SU-DHL-6 (cell line): ENCODE measurements at regions not wholly inside any gene's neighbourhood (a gene's known extent, or its start where the extent isn't known, plus 50 kb on each side); places are given as distances from the start of the nearest gene placed in this dataset.

Source experiments
- H2AFZ ChIP-seq: fragments of 200-600 bp; sonication (generic); 2 replicates; pipeline ENCODE4 v1.6.1; 2014; ENCODE audit warnings: low read depth, mild to moderate bottlenecking, moderate library complexity, mixed read lengths, antibody characterized with exemption, low read length; ENCODE audit not compliant: severe bottlenecking
- H3F3A ChIP-seq: fragments of 200-600 bp; shearing (Covaris generic); 2 replicates; pipeline ENCODE4 v1.6.0; 2016; ENCODE audit warnings: antibody characterized with exemption, mild to moderate bottlenecking; ENCODE audit not compliant: insufficient read depth
- H3K27ac ChIP-seq: fragments of 200-600 bp; sonication (generic); 2 replicates; pipeline ENCODE4 v1.5.1; 2016; ENCODE audit warnings: low read depth, mild to moderate bottlenecking, low read length, moderate library complexity, mixed read lengths
- H3K27me3 ChIP-seq: fragments of 200-600 bp; sonication (generic), shearing (Covaris generic); 2 replicates; pipeline ENCODE4 v1.6.0; 2014; ENCODE audit warnings: mild to moderate bottlenecking, low read length
- H3K36me3 ChIP-seq: fragments of 200-600 bp; sonication (generic); 2 replicates; pipeline ENCODE4 v1.6.1; 2014; ENCODE audit warnings: mild to moderate bottlenecking, low read length, mixed read lengths
- H3K4me2 ChIP-seq: fragments of 300-600, 200-600 bp; shearing (Covaris generic), sonication (generic); 2 replicates; pipeline ENCODE4 v1.6.0; 2014; ENCODE audit warnings: low read length, low read depth, mild to moderate bottlenecking; ENCODE audit not compliant: poor library complexity, severe bottlenecking
- H3K4me3 ChIP-seq: fragments of 200-600 bp; sonication (generic); 2 replicates; pipeline ENCODE4 v1.5.1; 2014; ENCODE audit warnings: antibody characterized with exemption, low read length, mild to moderate bottlenecking, mixed read lengths; ENCODE audit not compliant: insufficient read depth, poor library complexity, severe bottlenecking
- H3K79me2 ChIP-seq: fragments of 200-600 bp; sonication (generic); 2 replicates; pipeline ENCODE4 v1.6.1; 2014; ENCODE audit warnings: mild to moderate bottlenecking, low read length, moderate library complexity; ENCODE audit not compliant: insufficient read depth
- H3K9ac ChIP-seq: fragments of 200-600 bp; sonication (generic); 2 replicates; pipeline ENCODE4 v1.7.0; 2014; ENCODE audit warnings: mild to moderate bottlenecking, low read length
- H3K9me2 ChIP-seq: fragments of 200-600 bp; sonication (generic); replicated peaks from 2 replicates; pipeline ENCODE4 v1.6.1; 2014; ENCODE audit warnings: low read length; ENCODE audit not compliant: insufficient read depth
- H3K9me3 ChIP-seq: fragments of 200-600 bp; sonication (generic); 2 replicates; pipeline ENCODE4 v1.6.1; 2014; ENCODE audit warnings: low read length, mixed read lengths; ENCODE audit not compliant: insufficient read depth
- H4K20me1 ChIP-seq: fragments of 200-600 bp; sonication (generic); 2 replicates; pipeline ENCODE4 v1.6.1; 2014; ENCODE audit warnings: low read depth, mild to moderate bottlenecking, antibody characterized with exemption, low read length, moderate library complexity, mixed read lengths
- CTCF ChIP-seq: fragments of 200-600 bp; sonication (generic); IDR thresholded peaks from one replicate; pipeline ENCODE4 v1.5.1; 2017; ENCODE audit warnings: antibody characterized with exemption, mild to moderate bottlenecking, low read length, moderate library complexity; ENCODE audit not compliant: insufficient read depth, poor library complexity, severe bottlenecking
- EZH2phosphoT487 ChIP-seq: fragments of 200-600 bp; sonication (generic), shearing (Covaris generic); conservative IDR thresholded peaks from 2 replicates; pipeline ENCODE4 v1.6.1; 2018; ENCODE audit warnings: mild to moderate bottlenecking, antibody characterized with exemption, low read length, moderate library complexity, mixed read lengths

DNA sequence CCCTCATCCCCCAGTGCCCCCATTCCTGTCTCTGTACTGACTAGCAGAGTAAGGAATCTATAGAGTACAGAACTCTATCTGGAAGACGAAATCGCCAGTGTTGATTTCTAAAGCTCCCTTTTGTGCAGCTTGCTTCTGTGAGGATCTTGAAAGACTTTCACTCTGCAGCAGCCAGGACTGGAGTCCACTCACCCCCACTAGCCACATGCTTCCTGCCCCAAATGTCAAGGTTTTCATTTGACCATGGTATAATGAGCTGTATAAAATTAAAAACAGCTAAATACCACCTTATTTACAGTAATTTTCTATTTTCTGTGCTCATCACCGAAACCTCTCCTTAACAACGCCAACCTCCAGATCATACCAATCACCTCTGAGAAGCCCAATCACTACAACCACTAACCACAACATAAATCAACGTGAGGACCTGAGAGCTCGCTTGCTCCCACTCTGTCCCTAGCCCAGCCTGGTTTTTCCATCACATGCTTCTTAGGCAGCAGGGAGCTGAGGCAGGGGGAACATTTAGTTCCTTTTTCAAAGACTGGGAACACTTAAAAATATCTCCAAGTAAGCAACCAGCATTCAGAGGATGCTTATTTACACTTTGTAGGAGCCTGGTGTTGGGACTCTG is 56.1 kb upstream of the IRF2BP2 start:
- Histone ChIP-seq H3K9me3 (no peaks in the 10 kb centered on the region), H3K9ac (no peak overlapping the region), H4K20me1 (no peaks in the 10 kb centered on the region), H3K9me2 (no peaks in the 10 kb centered on the region), H3K36me3 (no peaks in the 10 kb centered on the region), H3K27me3 (no peaks in the 10 kb centered on the region), H2AFZ (no peak overlapping the region), H3K4me2 (no peak overlapping the region), H3K4me3 (no peak overlapping the region), H3K27ac (no peak overlapping the region), H3K79me2 (no peaks in the 10 kb centered on the region), H3F3A (no peaks in the 10 kb centered on the region)
- no peak for TF ChIP-seq CTCF

- Histone ChIP-seq H3K27ac (no peak overlapping the region), H3F3A (no peaks in the 10 kb centered on the region), H2AFZ (no peak overlapping the region)
Measured at GRCh38 chr1:234662148-234662547, 52.2 kb upstream of the IRF2BP2 start.

DNA sequence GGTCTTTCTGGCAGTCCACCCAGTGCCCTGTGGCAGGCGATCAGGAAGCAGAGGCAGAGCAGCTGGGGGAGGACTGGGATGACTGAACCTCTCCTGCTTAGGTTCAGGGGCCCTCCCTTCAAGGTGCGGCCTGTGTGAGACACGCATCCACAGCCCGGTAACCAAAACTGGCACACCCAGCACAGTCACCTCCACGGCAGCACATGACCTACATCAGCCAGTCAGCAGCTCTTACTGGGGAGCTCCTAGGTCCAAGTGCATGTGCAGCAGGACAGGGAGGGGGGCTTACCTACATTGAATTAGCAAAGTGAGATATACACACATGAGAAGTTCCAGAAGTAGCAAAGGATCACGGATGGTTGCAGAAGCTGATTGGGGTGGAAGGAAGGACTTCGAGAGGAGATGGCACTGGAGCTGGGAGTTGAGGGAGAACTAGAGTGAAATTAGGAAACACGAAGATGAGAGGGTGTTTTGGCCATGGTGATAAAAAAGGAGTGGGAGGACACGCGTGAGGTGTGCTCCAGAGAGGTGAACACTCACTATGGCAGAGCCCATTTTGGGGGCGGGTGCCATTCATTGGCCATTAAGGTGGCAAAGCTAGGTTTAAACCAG is 51.4 kb upstream of the IRF2BP2 start:
- Histone ChIP-seq H3K27ac (no peak overlapping the region), H3K4me3 (no peak overlapping the region), H4K20me1 (no peaks in the 10 kb centered on the region), H3K27me3 (no peaks in the 10 kb centered on the region), H3K9ac (no peak overlapping the region), H2AFZ (no peak overlapping the region), H3K36me3 (no peaks in the 10 kb centered on the region), H3K9me3 (no peaks in the 10 kb centered on the region), H3K79me2 (no peaks in the 10 kb centered on the region), H3F3A (no peaks in the 10 kb centered on the region), H3K4me2 (no peak overlapping the region), H3K9me2 (no peaks in the 10 kb centered on the region)
- no peak for TF ChIP-seq EZH2phosphoT487
- TF ChIP-seq CTCF = no peak

More at GRCh38 chr1:234662148-234662547, 52.2 kb upstream of the IRF2BP2 start:
- Histone ChIP-seq H3K79me2 (no peaks in the 10 kb centered on the region), H3K36me3 (no peaks in the 10 kb centered on the region), H3K9me2 (no peaks in the 10 kb centered on the region), H3K4me2 (no peak overlapping the region), H3K4me3 (no peak overlapping the region), H3K27me3 (no peaks in the 10 kb centered on the region), H3K9ac (no peak overlapping the region), H3K9me3 (no peaks in the 10 kb centered on the region), H4K20me1 (no peaks in the 10 kb centered on the region)
- no peak for TF ChIP-seq EZH2phosphoT487
- no peak for TF ChIP-seq CTCF
